Mucosa of rectum (tissue), 2 donors: ENCODE measurements at regions not wholly inside any gene's neighbourhood (a gene's known extent, or its start where the extent isn't known, plus 50 kb on each side); places are given as distances from the start of the nearest gene placed in this dataset.

Source experiments
- H3K27ac ChIP-seq, 2 donors: one replicate each; pipeline ENCODE4 v1.7.0; 2013; ENCODE audit warnings: inconsistent platforms in 2 of 2, low read depth in 2 of 2, low read length in 2 of 2
- H3K27me3 ChIP-seq, 2 donors: one replicate each; pipeline ENCODE4 v1.7.0; 2013; ENCODE audit warnings: low read length in 2 of 2; ENCODE audit not compliant: control insufficient read depth in 2 of 2, insufficient read depth in 2 of 2
- H3K36me3 ChIP-seq, 2 donors: one replicate each; pipeline ENCODE4 v1.7.0; 2013; ENCODE audit warnings: low read length in 2 of 2; ENCODE audit not compliant: control insufficient read depth in 2 of 2, insufficient read depth in 2 of 2
- H3K4me1 ChIP-seq, 2 donors: one replicate each; pipeline ENCODE4 v1.7.0; 2013; ENCODE audit warnings: low read length in 2 of 2, mild to moderate bottlenecking in 1 of 2; ENCODE audit not compliant: control insufficient read depth in 2 of 2, insufficient read depth in 2 of 2
- H3K4me3 ChIP-seq, 2 donors: one replicate each; pipeline ENCODE4 v1.7.0; 2013; ENCODE audit warnings: low read length in 2 of 2
- H3K9ac ChIP-seq, 2 donors: one replicate each; pipeline ENCODE4 v1.7.0; 2013; ENCODE audit warnings: low read length in 2 of 2, low read depth in 1 of 2, mild to moderate bottlenecking in 1 of 2
- H3K9me3 ChIP-seq, 2 donors: one replicate each; pipeline ENCODE4 v1.7.0; 2013; ENCODE audit warnings: low read length in 2 of 2; ENCODE audit not compliant: control insufficient read depth in 2 of 2
- donor health status: healthy.
- donor health status: Normal muscosa, but diverticular disease.

- no peaks in the 10 kb centered on the region for H3K27me3 ChIP-seq
- no peak overlapping the region for H3K9ac ChIP-seq
- H3K27ac ChIP-seq: no peak overlapping the region
- no peaks in the 10 kb centered on the region for H3K36me3 ChIP-seq
- no peaks in the 10 kb centered on the region for H3K9me3 ChIP-seq
- no peaks in the 10 kb centered on the region for H3K4me1 ChIP-seq
- no peak overlapping the region for H3K4me3 ChIP-seq
These were observed 367.6 kb upstream of the MGMT start for GRCh38 chr10:129099486-129099885.

- H3K9me3 ChIP-seq: no peaks in the 10 kb centered on the region
- no peaks in the 10 kb centered on the region for H3K4me1 ChIP-seq
- H3K27me3 ChIP-seq: no peaks in the 10 kb centered on the region
- no peak overlapping the region for H3K4me3 ChIP-seq
- H3K27ac ChIP-seq: no peak overlapping the region
- no peak overlapping the region for H3K9ac ChIP-seq
- H3K36me3 ChIP-seq: no peaks in the 10 kb centered on the region
These were observed 367.0 kb upstream of the MGMT start for GRCh38 chr10:129099992-129100391.

- Histone ChIP-seq H3K9me3 (no peaks in the 10 kb centered on the region), H3K9ac (no peak overlapping the region), H3K4me3 (no peak overlapping the region), H3K27me3 (no peaks in the 10 kb centered on the region), H3K27ac (no peak overlapping the region), H3K4me1 (no peaks in the 10 kb centered on the region), H3K36me3 (no peaks in the 10 kb centered on the region)
These were observed 365.6 kb upstream of the MGMT start for GRCh38 chr10:129101232-129101980.

- H3K4me3 ChIP-seq: no peak overlapping the region
- no peaks in the 10 kb centered on the region for H3K27me3 ChIP-seq
- no peaks in the 10 kb centered on the region for H3K36me3 ChIP-seq
These were observed 363.9 kb upstream of the MGMT start for GRCh38 chr10:129102906-129103693.

GRCh38 chr10:129104266-129105045 is 362.6 kb upstream of the MGMT start:
- H3K9me3 ChIP-seq: no peaks in the 10 kb centered on the region
- H3K36me3 ChIP-seq: no peaks in the 10 kb centered on the region
- no peak overlapping the region for H3K4me3 ChIP-seq
- no peak overlapping the region for H3K27ac ChIP-seq
- H3K4me1 ChIP-seq: no peaks in the 10 kb centered on the region
- no peak overlapping the region for H3K9ac ChIP-seq
- no peaks in the 10 kb centered on the region for H3K27me3 ChIP-seq

More at GRCh38 chr10:129102906-129103693, 363.9 kb upstream of the MGMT start:
- no peaks in the 10 kb centered on the region for H3K4me1 ChIP-seq
- H3K27ac ChIP-seq: no peak overlapping the region
- H3K9ac ChIP-seq: no peak overlapping the region
- no peaks in the 10 kb centered on the region for H3K9me3 ChIP-seq

- Histone ChIP-seq H3K4me3 (no peak overlapping the region), H3K4me1 (no peaks in the 10 kb centered on the region), H3K9ac (no peak overlapping the region), H3K27ac (no peak overlapping the region), H3K9me3 (no peaks in the 10 kb centered on the region), H3K27me3 (no peaks in the 10 kb centered on the region), H3K36me3 (no peaks in the 10 kb centered on the region)
These were observed 361.8 kb upstream of the MGMT start for GRCh38 chr10:129105266-129105665.

GRCh38 chr10:129106314-129106713 is 360.7 kb upstream of the MGMT start:
- Histone ChIP-seq H3K27me3 (no peaks in the 10 kb centered on the region), H3K9ac (no peak overlapping the region), H3K4me1 (no peaks in the 10 kb centered on the region), H3K27ac (no peak overlapping the region), H3K4me3 (no peak overlapping the region), H3K36me3 (no peaks in the 10 kb centered on the region), H3K9me3 (no peaks in the 10 kb centered on the region)

GRCh38 chr10:129107525-129107924 is 359.5 kb upstream of the MGMT start:
- H3K9ac ChIP-seq: no peak overlapping the region
- H3K4me3 ChIP-seq: no peak overlapping the region
- no peaks in the 10 kb centered on the region for H3K36me3 ChIP-seq
- no peaks in the 10 kb centered on the region for H3K4me1 ChIP-seq
- no peaks in the 10 kb centered on the region for H3K9me3 ChIP-seq
- no peak overlapping the region for H3K27ac ChIP-seq
- no peaks in the 10 kb centered on the region for H3K27me3 ChIP-seq

- Histone ChIP-seq H3K27ac (no peak overlapping the region), H3K9me3 (no peaks in the 10 kb centered on the region), H3K9ac (no peak overlapping the region), H3K4me3 (no peak overlapping the region), H3K27me3 (no peaks in the 10 kb centered on the region), H3K36me3 (no peaks in the 10 kb centered on the region), H3K4me1 (no peaks in the 10 kb centered on the region)
These were observed 358.7 kb upstream of the MGMT start for GRCh38 chr10:129108378-129108777.

- Histone ChIP-seq H3K9me3 (no peaks in the 10 kb centered on the region), H3K36me3 (no peaks in the 10 kb centered on the region), H3K4me1 (no peaks in the 10 kb centered on the region), H3K4me3 (no peak overlapping the region), H3K27ac (no peak overlapping the region), H3K27me3 (no peaks in the 10 kb centered on the region), H3K9ac (no peak overlapping the region)
These were observed 358.0 kb upstream of the MGMT start for GRCh38 chr10:129108994-129109393.
